ENCODE measurements at regions not wholly inside any gene's neighbourhood (a gene's known extent, or its start where the extent isn't known, plus 50 kb on each side); places are given as distances from the start of the nearest gene placed in this dataset.

- no peak for DNase-seq (ENCODE audit: low read depth)
These were observed 1191.8 kb downstream of the ARAP2 start for GRCh38 chr4:35052546-35052945.

DNA sequence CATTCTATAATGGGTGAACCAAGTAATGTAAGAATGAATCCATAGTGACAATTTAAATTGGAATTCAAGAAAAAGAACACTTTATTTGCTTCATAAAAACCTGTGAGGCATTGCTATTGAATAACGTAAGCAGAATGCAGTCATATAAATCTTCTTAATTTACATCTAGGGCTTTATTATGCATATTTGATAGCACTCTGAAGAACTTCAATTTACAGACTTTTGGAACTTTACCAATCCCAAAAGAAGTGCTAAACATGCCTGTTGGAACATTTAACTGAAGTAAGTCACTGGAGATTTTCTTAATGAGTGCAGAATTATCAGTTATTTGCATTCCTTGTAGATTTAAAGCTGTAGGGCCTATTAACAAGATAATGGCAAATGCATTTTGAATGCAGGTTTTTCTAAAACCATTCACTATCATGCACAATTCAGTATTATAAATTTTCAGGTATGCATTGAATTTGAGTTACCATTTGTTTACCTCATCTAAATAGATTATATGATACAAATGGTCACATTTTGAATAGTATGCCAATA lies 1181.2 kb downstream of the ARAP2 start:
- TF ChIP-seq, protein P1, sequence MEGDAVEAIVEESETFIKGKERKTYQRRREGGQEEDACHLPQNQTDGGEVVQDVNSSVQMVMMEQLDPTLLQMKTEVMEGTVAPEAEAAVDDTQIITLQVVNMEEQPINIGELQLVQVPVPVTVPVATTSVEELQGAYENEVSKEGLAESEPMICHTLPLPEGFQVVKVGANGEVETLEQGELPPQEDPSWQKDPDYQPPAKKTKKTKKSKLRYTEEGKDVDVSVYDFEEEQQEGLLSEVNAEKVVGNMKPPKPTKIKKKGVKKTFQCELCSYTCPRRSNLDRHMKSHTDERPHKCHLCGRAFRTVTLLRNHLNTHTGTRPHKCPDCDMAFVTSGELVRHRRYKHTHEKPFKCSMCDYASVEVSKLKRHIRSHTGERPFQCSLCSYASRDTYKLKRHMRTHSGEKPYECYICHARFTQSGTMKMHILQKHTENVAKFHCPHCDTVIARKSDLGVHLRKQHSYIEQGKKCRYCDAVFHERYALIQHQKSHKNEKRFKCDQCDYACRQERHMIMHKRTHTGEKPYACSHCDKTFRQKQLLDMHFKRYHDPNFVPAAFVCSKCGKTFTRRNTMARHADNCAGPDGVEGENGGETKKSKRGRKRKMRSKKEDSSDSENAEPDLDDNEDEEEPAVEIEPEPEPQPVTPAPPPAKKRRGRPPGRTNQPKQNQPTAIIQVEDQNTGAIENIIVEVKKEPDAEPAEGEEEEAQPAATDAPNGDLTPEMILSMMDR (conservative IDR thresholded peaks at IDR 0.05; ENCODE audit: low read length), result no peak
- no peak for DNase-seq (ENCODE audit: low read depth)

More at GRCh38 chr4:35052546-35052945, 1191.8 kb downstream of the ARAP2 start:
- no peak overlapping the region for H3K4me3 ChIP-seq (ENCODE audit: low read length)
- TF ChIP-seq, protein P1 (conservative IDR thresholded peaks at IDR 0.05; ENCODE audit: low read length), result no peak

GRCh38 chr4:35066406-35066805 lies 1177.9 kb downstream of the ARAP2 start:
- TF ChIP-seq, protein P1 (conservative IDR thresholded peaks at IDR 0.05; ENCODE audit: low read length), result no peak
- DNase-seq (ENCODE audit: low read depth), result no peak
- H3K4me3 ChIP-seq (ENCODE audit: low read length), result no peak overlapping the region

More for the DNA sequence above, 1181.2 kb downstream of the ARAP2 start:
- H3K4me3 ChIP-seq (ENCODE audit: low read length), result no peak overlapping the region

DNA sequence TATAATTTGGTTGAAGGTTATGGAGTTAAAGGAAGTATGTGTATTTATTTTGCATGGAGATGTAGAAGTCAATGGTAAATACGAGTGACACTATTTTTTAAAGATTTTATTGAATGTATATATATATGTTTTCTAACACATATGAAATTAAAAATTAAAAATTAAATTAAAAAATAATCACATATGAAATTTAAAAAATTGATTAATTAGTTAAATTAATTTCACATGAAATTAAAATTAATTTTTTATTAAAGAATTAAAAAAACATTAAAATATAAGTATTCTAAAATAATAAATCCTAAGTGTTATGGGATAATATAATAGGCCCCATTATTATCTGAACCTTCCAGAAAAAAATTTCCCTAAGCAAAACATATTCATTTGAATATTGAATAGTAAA lies 1163.5 kb downstream of the ARAP2 start:
- DNase-seq (ENCODE audit: low read depth), result no peak
- TF ChIP-seq, protein P1 (conservative IDR thresholded peaks at IDR 0.05; ENCODE audit: low read length), result no peak
- H3K4me3 ChIP-seq (ENCODE audit: low read length), result no peak overlapping the region

DNA sequence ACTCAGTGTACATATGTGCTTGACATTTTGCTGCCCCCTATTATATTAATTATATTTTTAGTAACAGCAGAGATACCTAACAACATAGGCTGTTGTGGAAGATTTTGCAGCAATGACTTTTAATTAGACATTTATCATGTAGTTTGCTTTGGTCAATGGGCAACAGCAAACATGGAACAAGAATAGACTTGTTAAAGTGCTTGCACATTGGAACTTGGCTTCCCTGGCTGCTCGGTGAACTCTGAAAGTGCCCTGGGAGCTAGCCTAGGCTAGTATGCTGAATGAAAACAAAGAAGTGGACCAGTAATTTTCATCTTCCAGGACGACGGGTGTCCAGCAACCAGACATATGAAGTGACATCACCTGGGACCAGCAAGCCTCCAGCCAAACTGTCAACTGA lies 1157.1 kb downstream of the ARAP2 start:
- DNase-seq (ENCODE audit: low read depth), result no peak
- TF ChIP-seq, protein P1 (conservative IDR thresholded peaks at IDR 0.05; ENCODE audit: low read length), result no peak
- no peak overlapping the region for H3K4me3 ChIP-seq (ENCODE audit: low read length)

DNA sequence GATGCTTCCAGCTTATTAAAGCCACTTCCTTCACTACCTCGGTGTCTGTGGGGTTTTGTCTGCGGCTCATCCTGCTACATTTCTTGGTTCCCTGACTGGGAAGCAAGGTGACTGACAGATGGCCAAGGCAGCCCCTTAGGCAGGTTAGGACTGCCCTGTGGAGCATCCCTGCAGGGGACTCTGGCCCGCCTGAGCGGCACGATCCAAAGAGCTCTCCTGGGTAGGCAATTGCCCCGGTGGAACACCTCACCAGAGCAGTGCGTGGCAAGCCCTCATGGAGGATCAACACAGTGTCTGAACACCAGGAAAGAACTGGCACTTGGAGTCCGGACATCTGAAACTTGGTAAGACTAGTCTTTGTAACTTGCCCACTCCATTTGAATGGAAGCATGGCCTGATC lies 1143.4 kb downstream of the ARAP2 start:
- no peak for DNase-seq (ENCODE audit: low read depth)
- H3K4me3 ChIP-seq (ENCODE audit: low read length), result no peak overlapping the region

DNA sequence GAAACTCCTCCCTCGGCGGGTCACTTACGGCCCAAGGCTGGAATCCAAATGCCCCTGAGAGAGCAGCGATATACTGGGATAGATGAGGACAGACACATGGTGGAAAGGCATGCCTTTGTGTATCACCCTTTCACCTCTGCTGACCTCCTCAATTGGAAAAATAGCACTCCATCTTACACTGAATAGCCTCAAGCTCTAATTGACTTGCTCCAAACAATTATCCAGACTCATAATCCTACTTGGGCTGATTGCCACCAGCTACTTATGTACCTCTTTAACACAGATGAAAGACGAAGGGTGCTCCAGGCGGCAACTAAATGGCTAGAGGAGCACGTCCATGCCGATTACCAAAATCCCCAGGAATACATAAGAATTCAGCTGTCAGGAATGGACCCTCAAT lies 1142.2 kb downstream of the ARAP2 start:
- no peak for DNase-seq (ENCODE audit: low read depth)
- TF ChIP-seq, protein P1 (conservative IDR thresholded peaks at IDR 0.05; ENCODE audit: low read length), result no peak
- H3K4me3 ChIP-seq (ENCODE audit: low read length), result no peak overlapping the region

More for the DNA sequence above, 1143.4 kb downstream of the ARAP2 start:
- TF ChIP-seq, protein P1 (conservative IDR thresholded peaks at IDR 0.05; ENCODE audit: low read length), result no peak
